CD4-positive, CD25-positive, alpha-beta regulatory T cell (primary cell): ENCODE measurements at regions not wholly inside any gene's neighbourhood (a gene's known extent, or its start where the extent isn't known, plus 50 kb on each side); places are given as distances from the start of the nearest gene placed in this dataset.

Experiments used
- ATAC-seq, 2 donors: fragments of 150-1000 bp; cut with Tn5 transposase; one replicate each; pipeline ENCODE4 v1.10.0; 2021; ENCODE audit warnings: low read depth in 2 of 2, moderate number of reproducible peaks in 2 of 2, moderate library complexity in 1 of 2
- DNase-seq, 3 donors: peaks; one replicate each; pipeline versions ENCODE4 v3.0.0 to v3.0.0-alpha.2; 2012 to 2022; ENCODE audit warnings: mixed read lengths in 1 of 3
- H3K27ac ChIP-seq: one replicate; pipeline ENCODE4 v1.7.0; 2013; ENCODE audit warnings: mild to moderate bottlenecking, low read length; ENCODE audit not compliant: insufficient read depth, poor library complexity, severe bottlenecking
- H3K27me3 ChIP-seq: one replicate; pipeline ENCODE4 v1.7.0; 2013; ENCODE audit warnings: low read length; ENCODE audit not compliant: control insufficient read depth, insufficient read depth
- H3K36me3 ChIP-seq: one replicate; pipeline ENCODE4 v1.7.0; 2013; ENCODE audit warnings: mild to moderate bottlenecking, low read length, moderate library complexity; ENCODE audit not compliant: control insufficient read depth, insufficient read depth
- H3K4me1 ChIP-seq: 2 replicates; pipeline ENCODE4 v1.7.0; 2013; ENCODE audit warnings: mild to moderate bottlenecking, low read length; ENCODE audit not compliant: insufficient read depth, control insufficient read depth, poor library complexity, severe bottlenecking
- H3K4me3 ChIP-seq: one replicate; pipeline ENCODE4 v1.7.0; 2013; ENCODE audit warnings: low read depth, mild to moderate bottlenecking, low read length, moderate library complexity
- H3K9me3 ChIP-seq, 2 experiments: 1 replicate in 1 of 2; 2 replicates in 1 of 2; pipeline ENCODE4 v1.7.0; 2013; ENCODE audit warnings: low read length in 2 of 2, mild to moderate bottlenecking in 1 of 2, moderate library complexity in 1 of 2; ENCODE audit not compliant: control insufficient read depth in 2 of 2
- H3K27ac Mint-ChIP-seq, 3 donors: one replicate each; pipeline ENCODE4 v1.8.0; 2020 to 2022; ENCODE audit warnings: mild to moderate bottlenecking in 3 of 3, mixed read lengths in 3 of 3, moderate library complexity in 2 of 3
- H3K27me3 Mint-ChIP-seq: one replicate; pipeline ENCODE4 v1.8.0; 2022; ENCODE audit warnings: mild to moderate bottlenecking, mixed read lengths
- H3K36me3 Mint-ChIP-seq: one replicate; pipeline ENCODE4 v1.8.0; 2020; ENCODE audit warnings: mixed read lengths
- H3K4me1 Mint-ChIP-seq, 4 donors: one replicate each; pipeline ENCODE4 v1.8.0; 2020 to 2022; ENCODE audit warnings: mixed read lengths in 4 of 4, mild to moderate bottlenecking in 1 of 4
- H3K4me3 Mint-ChIP-seq, 4 donors: one replicate each; pipeline ENCODE4 v1.8.0; 2020 to 2022; ENCODE audit warnings: mild to moderate bottlenecking in 4 of 4, mixed read lengths in 4 of 4, moderate library complexity in 3 of 4
- H3K9me3 Mint-ChIP-seq, 7 donors: one replicate each; pipeline ENCODE4 v1.8.0; 2020 to 2022; ENCODE audit warnings: mixed read lengths in 7 of 7, mild to moderate bottlenecking in 3 of 7, moderate library complexity in 2 of 7

GRCh38 chr5:29758986-29759421, 1434.5 kb upstream of the CDH6 start:
- Mint-ChIP-seq H3K27me3 (no peaks in the 10 kb centered on the region), H3K4me1 (no peaks in the 10 kb centered on the region), H3K27ac (no peak overlapping the region), H3K4me3 (no peak overlapping the region), H3K36me3 (no peaks in the 10 kb centered on the region), H3K9me3 (peaks cover 4 to 25% (median 13%) of the 10 kb centered on the region in 7 donors)
- no peaks in the 10 kb centered on the region for H3K9me3 ChIP-seq
- H3K36me3 ChIP-seq = no peaks in the 10 kb centered on the region
- H3K4me1 ChIP-seq = no peaks in the 10 kb centered on the region
- DNase-seq (no peak), ATAC-seq (no peak)
- H3K27ac ChIP-seq = no peak overlapping the region
- H3K27me3 ChIP-seq = no peaks in the 10 kb centered on the region
- H3K4me3 ChIP-seq = no peak overlapping the region

- Mint-ChIP-seq H3K27me3 (no peaks in the 10 kb centered on the region), H3K9me3 (peaks cover 0 to 25% (median 11%) of the 10 kb centered on the region in 7 donors), H3K4me1 (no peaks in the 10 kb centered on the region), H3K27ac (no peak overlapping the region), H3K4me3 (no peak overlapping the region), H3K36me3 (no peaks in the 10 kb centered on the region)
- Histone ChIP-seq H3K4me1 (no peaks in the 10 kb centered on the region), H3K9me3 (no peaks in the 10 kb centered on the region), H3K27ac (no peak overlapping the region), H3K4me3 (no peak overlapping the region), H3K36me3 (no peaks in the 10 kb centered on the region), H3K27me3 (no peaks in the 10 kb centered on the region)
- no peak for DNase-seq
- ATAC-seq = no peak
These were observed 1443.0 kb upstream of the CDH6 start for GRCh38 chr5:29750453-29750852.

GRCh38 chr5:29744618-29745017, 1448.9 kb upstream of the CDH6 start:
- Mint-ChIP-seq H3K4me1 (no peaks in the 10 kb centered on the region), H3K27me3 (no peaks in the 10 kb centered on the region), H3K4me3 (no peak overlapping the region), H3K9me3 (peaks cover 2 to 33% (median 5%) of the 10 kb centered on the region in 7 donors), H3K27ac (no peak overlapping the region), H3K36me3 (no peaks in the 10 kb centered on the region)
- Histone ChIP-seq H3K27ac (no peak overlapping the region), H3K4me3 (no peak overlapping the region), H3K36me3 (no peaks in the 10 kb centered on the region), H3K4me1 (no peaks in the 10 kb centered on the region), H3K27me3 (no peaks in the 10 kb centered on the region), H3K9me3 (no peaks in the 10 kb centered on the region)
- ATAC-seq (no peak), DNase-seq (no peak)

GRCh38 chr5:29720954-29721353, 1472.5 kb upstream of the CDH6 start:
- H3K27me3 ChIP-seq = no peaks in the 10 kb centered on the region
- H3K36me3 Mint-ChIP-seq = no peaks in the 10 kb centered on the region
- no peaks in the 10 kb centered on the region for H3K27me3 Mint-ChIP-seq
- H3K9me3 ChIP-seq = peaks cover 2 to 9% of the 10 kb centered on the region in 2 experiments
- H3K4me1 ChIP-seq = no peaks in the 10 kb centered on the region
- H3K4me1 Mint-ChIP-seq = no peaks in the 10 kb centered on the region
- no peaks in the 10 kb centered on the region for H3K36me3 ChIP-seq
- no peak overlapping the region for H3K27ac ChIP-seq
- H3K27ac Mint-ChIP-seq = no peak overlapping the region
- no peak for DNase-seq
- ATAC-seq = no peak
- no peak overlapping the region for H3K4me3 Mint-ChIP-seq
- peaks cover 0 to 17% (median 5%) of the 10 kb centered on the region in 7 donors for H3K9me3 Mint-ChIP-seq
- H3K4me3 ChIP-seq = no peak overlapping the region

GRCh38 chr5:29719171-29719570, 1474.3 kb upstream of the CDH6 start:
- Histone ChIP-seq H3K4me1 (no peaks in the 10 kb centered on the region), H3K4me3 (no peak overlapping the region), H3K27ac (no peak overlapping the region), H3K27me3 (no peaks in the 10 kb centered on the region), H3K36me3 (no peaks in the 10 kb centered on the region), H3K9me3 (peaks cover 2 to 9% of the 10 kb centered on the region in 2 experiments)
- ATAC-seq (no peak), DNase-seq (no peak)
- Mint-ChIP-seq H3K36me3 (no peaks in the 10 kb centered on the region), H3K4me3 (no peak overlapping the region), H3K27me3 (no peaks in the 10 kb centered on the region), H3K4me1 (no peaks in the 10 kb centered on the region), H3K9me3 (peaks cover 0 to 11% (median 7%) of the 10 kb centered on the region in 7 donors), H3K27ac (no peak overlapping the region)

- Histone ChIP-seq H3K4me1 (no peaks in the 10 kb centered on the region), H3K4me3 (no peak overlapping the region), H3K27ac (no peak overlapping the region), H3K27me3 (no peaks in the 10 kb centered on the region), H3K9me3 (peaks cover 3 to 16% of the 10 kb centered on the region in 2 experiments), H3K36me3 (no peaks in the 10 kb centered on the region)
- ATAC-seq (no peak), DNase-seq (no peak)
- no peaks in the 10 kb centered on the region for H3K36me3 Mint-ChIP-seq
- no peak overlapping the region for H3K4me3 Mint-ChIP-seq
- no peaks in the 10 kb centered on the region for H3K4me1 Mint-ChIP-seq
- H3K27me3 Mint-ChIP-seq = no peaks in the 10 kb centered on the region
- H3K9me3 Mint-ChIP-seq = peaks cover 3 to 36% (median 9%) of the 10 kb centered on the region in 7 donors
- no peak overlapping the region for H3K27ac Mint-ChIP-seq
These were observed 1478.3 kb upstream of the CDH6 start for GRCh38 chr5:29715167-29715566.

- H3K4me3 ChIP-seq = no peak overlapping the region
- no peaks in the 10 kb centered on the region for H3K4me1 ChIP-seq
- no peak overlapping the region for H3K4me3 Mint-ChIP-seq
- H3K36me3 ChIP-seq = no peaks in the 10 kb centered on the region
- no peaks in the 10 kb centered on the region for H3K27me3 ChIP-seq
- peaks cover 6 to 11% of the 10 kb centered on the region in 2 experiments for H3K9me3 ChIP-seq
- ATAC-seq (no peak), DNase-seq (no peak)
- peaks cover 0 to 34% (median 5%) of the 10 kb centered on the region in 7 donors for H3K9me3 Mint-ChIP-seq
- no peak overlapping the region for H3K27ac Mint-ChIP-seq
- no peaks in the 10 kb centered on the region for H3K27me3 Mint-ChIP-seq
- no peak overlapping the region for H3K27ac ChIP-seq
- no peaks in the 10 kb centered on the region for H3K36me3 Mint-ChIP-seq
- no peaks in the 10 kb centered on the region for H3K4me1 Mint-ChIP-seq
These were observed 1490.6 kb upstream of the CDH6 start for GRCh38 chr5:29702875-29703274.

GRCh38 chr5:29701600-29701999, 1491.9 kb upstream of the CDH6 start:
- Mint-ChIP-seq H3K27me3 (no peaks in the 10 kb centered on the region), H3K4me3 (no peak overlapping the region), H3K4me1 (no peaks in the 10 kb centered on the region), H3K27ac (no peak overlapping the region), H3K36me3 (no peaks in the 10 kb centered on the region), H3K9me3 (peaks cover 0 to 44% (median 7%) of the 10 kb centered on the region in 7 donors)
- no peaks in the 10 kb centered on the region for H3K4me1 ChIP-seq
- H3K27ac ChIP-seq = no peak overlapping the region
- ATAC-seq (no peak), DNase-seq (no peak)
- H3K36me3 ChIP-seq = no peaks in the 10 kb centered on the region
- no peak overlapping the region for H3K4me3 ChIP-seq
- H3K27me3 ChIP-seq = no peaks in the 10 kb centered on the region
- H3K9me3 ChIP-seq = peaks cover 10 to 11% of the 10 kb centered on the region in 2 experiments
